Body of pancreas (tissue), 4 donors: ENCODE measurements at regions not wholly inside any gene's neighbourhood (a gene's known extent, or its start where the extent isn't known, plus 50 kb on each side); places are given as distances from the start of the nearest gene placed in this dataset.

Experiments used
- ATAC-seq: fragments of 150-250 bp; one replicate; pipeline ENCODE4 v1.9.1; 2016
- DNase-seq, 4 donors: peaks; one replicate each; pipeline ENCODE4 v3.0.0-alpha.2; 2019
- H3K27ac ChIP-seq, 4 donors: fragments of 200-600 bp; sonication (generic); 1 replicate in 3 of 4; 2 replicates in 1 of 4; pipeline versions ENCODE4 v1.5.1 to v1.6.1; 2016 to 2019; ENCODE audit warnings: mild to moderate bottlenecking in 1 of 4, mixed read lengths in 1 of 4, moderate library complexity in 1 of 4
- H3K27me3 ChIP-seq, 2 donors: fragments of 200-600 bp; sonication (generic); one replicate each; pipeline ENCODE4 v1.6.0; 2016; ENCODE audit warnings: mild to moderate bottlenecking in 1 of 2
- H3K36me3 ChIP-seq, 2 donors: fragments of 200-600 bp; sonication (generic); replicated peaks in 1 of 2; 2 replicates each; pipeline ENCODE4 v1.5.1; 2016; ENCODE audit warnings: low read depth in 2 of 2; ENCODE audit not compliant: insufficient read depth in 1 of 2
- H3K4me1 ChIP-seq: fragments of 200-600 bp; sonication (generic); one replicate; pipeline ENCODE4 v1.6.0; 2016
- H3K4me3 ChIP-seq, 2 donors: fragments of 200-600 bp; sonication (generic); 1 replicate in 1 of 2; 2 replicates in 1 of 2; pipeline ENCODE4 v1.5.1; 2016 to 2019
- H3K9me3 ChIP-seq, 3 donors: fragments of 200-600 bp; sonication (generic); 1 replicate in 2 of 3; 2 replicates in 1 of 3; pipeline ENCODE4 v1.5.1; 2016
- CTCF ChIP-seq, 7 experiments: fragments of 450-650 bp in 4 of 7; fragments of 200-600 bp in 3 of 7; sonication (generic) in 3 of 7; IDR thresholded peaks; one replicate each; pipeline ENCODE4 v1.5.1; 2016 to 2019; ENCODE audit warnings: antibody characterized with exemption in 7 of 7
- POLR2A ChIP-seq, 3 donors: fragments of 450-650 bp; IDR thresholded peaks; one replicate each; pipeline ENCODE4 v1.6.1; 2016; ENCODE audit warnings: antibody characterized with exemption in 3 of 3, mild to moderate bottlenecking in 2 of 3
- WGBS, 2 donors: methylation state at CpG; one replicate each; pipeline ENCODE4 v1.1.5; 2017; 5-methylcytosine and 5-hydroxymethylcytosine counted together
- intact Hi-C: fragments of 100-400 bp; cut with DNase I; formaldehyde crosslinking; loops from one replicate; pipeline ENCODE4 v1.15.1; 2023

DNA sequence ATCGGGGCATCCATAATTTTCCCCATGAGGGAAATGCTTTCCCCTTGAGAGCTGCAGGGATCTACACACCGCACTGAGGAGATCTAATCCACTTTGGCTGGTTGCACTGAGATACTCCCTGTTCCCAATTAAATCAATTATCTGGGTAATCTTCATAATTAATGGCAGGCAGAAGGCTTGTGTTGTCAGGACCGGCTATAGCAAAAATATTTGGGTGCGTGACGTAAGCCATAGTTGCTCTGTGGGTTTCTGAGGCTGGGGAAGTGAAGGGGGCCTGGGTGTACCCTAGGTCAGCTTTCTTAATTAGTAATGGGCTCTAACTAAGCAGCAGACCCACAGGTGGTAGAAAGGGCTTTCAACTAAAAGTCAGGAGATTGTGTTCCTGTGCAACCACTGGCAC, 62.8 kb upstream of the UPP2 start:
- H3K9me3 ChIP-seq = no peaks in the 10 kb centered on the region
- H3K4me3 ChIP-seq = no peak overlapping the region
- H3K27ac ChIP-seq = no peak overlapping the region
- no peaks in the 10 kb centered on the region for H3K36me3 ChIP-seq
- no peak for DNase-seq
- ATAC-seq = no peak
- peaks cover 5% of the 10 kb centered on the region for H3K4me1 ChIP-seq
- H3K27me3 ChIP-seq = no peaks in the 10 kb centered on the region
- TF ChIP-seq POLR2A (IDR thresholded peaks at IDR 0.05) (no peak), CTCF (IDR thresholded peaks at IDR 0.05) (no peak)
- intact Hi-C loops = loop anchor here (10.0 kb wide), 1 partner anchor 86 kb away; no protein-coding TSS in a partner anchor
- 93 to 95% methylated on average over 5 of the region's 5 CpGs for WGBS, 2 donors

GRCh38 chr2:158034198-158034866, 67.3 kb upstream of the UPP2 start:
- H3K36me3 ChIP-seq = no peaks in the 10 kb centered on the region
- peak; percentile 81 for ATAC-seq
- H3K27me3 ChIP-seq = no peaks in the 10 kb centered on the region
- H3K9me3 ChIP-seq = no peaks in the 10 kb centered on the region
- no peak for TF ChIP-seq POLR2A (IDR thresholded peaks at IDR 0.05)
- TF ChIP-seq CTCF (IDR thresholded peaks at IDR 0.05) = peak; percentile 10 to 71 (median 61)
- intact Hi-C loops = loop anchor here (5.0 to 10.0 kb wide), 2 partner anchors 90 to 713 kb away; no protein-coding TSS in a partner anchor
- H3K27ac ChIP-seq = no peak overlapping the region
- no peak overlapping the region for H3K4me3 ChIP-seq
- H3K4me1 ChIP-seq = peaks cover 5% of the 10 kb centered on the region
- WGBS, 2 donors = 29 to 30% methylated on average over 7 of the region's 7 CpGs
- DNase-seq = peak; percentile 59 to 79 (median 66)

DNA sequence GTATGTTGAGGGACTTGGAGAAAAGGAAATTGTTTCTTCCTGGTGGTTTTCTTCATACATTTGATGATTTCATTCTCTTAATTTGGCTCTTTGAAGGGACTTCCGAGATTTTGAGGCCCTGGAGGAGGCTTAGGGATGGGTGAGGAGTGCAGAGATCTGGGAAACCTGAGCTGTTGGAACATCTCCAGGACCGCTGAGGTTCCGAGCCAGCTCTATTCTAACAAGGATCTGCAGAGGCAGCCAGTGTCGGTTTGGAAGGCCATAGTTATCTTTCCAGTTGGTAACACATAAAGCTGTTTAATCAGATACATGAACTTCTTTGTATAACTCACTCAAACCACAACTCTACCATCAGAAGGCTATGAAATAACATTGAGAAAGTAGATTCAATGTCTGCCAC, 70.3 kb upstream of the UPP2 start:
- intact Hi-C loops = loop anchor here (5.0 to 10.0 kb wide), 2 partner anchors 93 to 716 kb away; no protein-coding TSS in a partner anchor
- Histone ChIP-seq H3K27ac (no peak overlapping the region), H3K9me3 (no peaks in the 10 kb centered on the region), H3K36me3 (no peaks in the 10 kb centered on the region), H3K27me3 (no peaks in the 10 kb centered on the region), H3K4me1 (peaks cover 5% of the 10 kb centered on the region), H3K4me3 (no peak overlapping the region)
- ATAC-seq (no peak), DNase-seq (no peak)
- WGBS, 2 donors = 44 to 63% methylated on average over 4 of the region's 4 CpGs
- no peak for TF ChIP-seq POLR2A (IDR thresholded peaks at IDR 0.05)
- TF ChIP-seq CTCF (IDR thresholded peaks at IDR 0.05) = no peak

GRCh38 chr2:158025255-158025996, 76.2 kb upstream of the UPP2 start:
- 60 to 68% methylated on average over 11 of the region's 11 CpGs for WGBS, 2 donors
- Histone ChIP-seq H3K27ac (no peak overlapping the region), H3K27me3 (no peaks in the 10 kb centered on the region), H3K9me3 (no peaks in the 10 kb centered on the region), H3K36me3 (no peaks in the 10 kb centered on the region), H3K4me1 (no peaks in the 10 kb centered on the region), H3K4me3 (no peak overlapping the region)
- peak; percentile 27 for ATAC-seq
- DNase-seq = no peak
- intact Hi-C loops = no loop called here
- no peak for TF ChIP-seq CTCF (IDR thresholded peaks at IDR 0.05)
- TF ChIP-seq POLR2A (IDR thresholded peaks at IDR 0.05) = no peak
